22Rv1 (cell line): ENCODE measurements at regions not wholly inside any gene's neighbourhood (a gene's known extent, or its start where the extent isn't known, plus 50 kb on each side); places are given as distances from the start of the nearest gene placed in this dataset.

Experiments
- H3K27ac ChIP-seq: fragments of 450-650 bp; 2 replicates; pipeline ENCODE4 v1.5.1; 2017
- ZFX ChIP-seq: fragments of 450-650 bp; IDR thresholded peaks from 2 replicates; pipeline ENCODE4 v1.6.1; 2017; ENCODE audit warnings: antibody characterized with exemption, borderline replicate concordance
- TF ChIP-seq, protein P1 (sequence below): fragments of 450-650 bp; IDR thresholded peaks from 2 replicates; pipeline ENCODE4 v1.5.1; 2017; ENCODE audit warnings: mild to moderate bottlenecking

DNA sequence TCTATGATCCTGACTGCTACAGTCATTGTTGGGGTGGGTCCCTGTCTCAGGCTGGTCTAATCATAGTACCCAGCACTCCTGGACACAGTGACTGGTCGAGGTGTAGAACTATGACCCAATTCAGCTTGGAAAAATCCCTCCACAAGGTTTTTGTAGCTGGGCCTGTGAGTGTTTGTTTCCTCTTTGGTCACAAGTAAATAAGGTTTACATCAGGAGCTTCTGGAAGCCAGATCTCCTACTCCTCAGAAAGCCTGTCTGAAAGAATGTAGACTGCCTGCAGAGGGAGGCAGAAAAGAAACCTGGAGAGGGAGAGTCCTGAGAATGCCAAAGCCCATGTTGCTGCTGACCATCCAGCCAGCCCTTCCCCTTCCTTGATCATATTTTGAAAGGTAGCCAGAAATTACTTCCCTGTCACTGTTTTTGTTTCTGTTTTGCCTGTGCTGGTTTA, 123.2 kb downstream of the RAP2B start:
- TF ChIP-seq ZFX, result no peak
- TF ChIP-seq, protein P1, sequence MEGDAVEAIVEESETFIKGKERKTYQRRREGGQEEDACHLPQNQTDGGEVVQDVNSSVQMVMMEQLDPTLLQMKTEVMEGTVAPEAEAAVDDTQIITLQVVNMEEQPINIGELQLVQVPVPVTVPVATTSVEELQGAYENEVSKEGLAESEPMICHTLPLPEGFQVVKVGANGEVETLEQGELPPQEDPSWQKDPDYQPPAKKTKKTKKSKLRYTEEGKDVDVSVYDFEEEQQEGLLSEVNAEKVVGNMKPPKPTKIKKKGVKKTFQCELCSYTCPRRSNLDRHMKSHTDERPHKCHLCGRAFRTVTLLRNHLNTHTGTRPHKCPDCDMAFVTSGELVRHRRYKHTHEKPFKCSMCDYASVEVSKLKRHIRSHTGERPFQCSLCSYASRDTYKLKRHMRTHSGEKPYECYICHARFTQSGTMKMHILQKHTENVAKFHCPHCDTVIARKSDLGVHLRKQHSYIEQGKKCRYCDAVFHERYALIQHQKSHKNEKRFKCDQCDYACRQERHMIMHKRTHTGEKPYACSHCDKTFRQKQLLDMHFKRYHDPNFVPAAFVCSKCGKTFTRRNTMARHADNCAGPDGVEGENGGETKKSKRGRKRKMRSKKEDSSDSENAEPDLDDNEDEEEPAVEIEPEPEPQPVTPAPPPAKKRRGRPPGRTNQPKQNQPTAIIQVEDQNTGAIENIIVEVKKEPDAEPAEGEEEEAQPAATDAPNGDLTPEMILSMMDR, result no peak
- no peak overlapping the region for H3K27ac ChIP-seq

DNA sequence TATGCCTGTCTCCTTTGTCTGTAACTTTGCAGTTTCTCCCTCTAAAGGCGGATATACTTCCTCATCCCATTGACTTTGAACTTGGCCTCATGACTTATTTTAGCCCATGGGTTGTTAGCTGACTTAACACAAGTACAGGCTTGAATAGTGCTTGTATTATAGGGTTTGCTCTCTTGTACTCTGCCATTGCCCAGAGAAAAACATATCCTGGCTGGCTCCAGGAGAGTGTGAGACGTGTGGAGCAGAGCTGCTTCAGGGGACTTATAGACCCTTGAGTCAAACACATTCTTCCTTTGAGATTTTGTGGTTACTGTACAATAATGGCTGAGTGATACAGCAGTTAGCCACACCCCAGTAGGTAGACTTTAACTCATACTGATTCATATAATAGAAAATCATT, 124.0 kb downstream of the RAP2B start:
- no peak overlapping the region for H3K27ac ChIP-seq
- no peak for TF ChIP-seq ZFX
- TF ChIP-seq, protein P1, result no peak

DNA sequence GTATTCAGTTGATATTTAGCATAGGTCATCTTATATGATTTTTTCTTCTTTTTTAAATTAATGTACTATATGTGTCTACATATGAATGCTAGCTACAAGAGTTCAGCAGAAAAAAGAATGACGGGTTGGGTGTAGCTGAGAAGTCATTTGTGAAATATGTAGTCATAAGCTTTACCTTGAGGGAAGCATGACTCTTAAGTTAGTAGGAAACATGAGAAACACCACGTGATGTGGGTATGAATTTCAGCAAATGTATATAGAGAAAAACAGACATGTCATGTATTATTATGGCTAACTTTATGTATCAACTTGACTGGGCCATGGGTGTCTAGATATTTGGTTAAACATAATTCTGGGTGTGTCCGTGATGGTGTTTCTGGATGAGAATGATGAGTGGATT, 125.0 kb downstream of the RAP2B start:
- no peak overlapping the region for H3K27ac ChIP-seq

DNA sequence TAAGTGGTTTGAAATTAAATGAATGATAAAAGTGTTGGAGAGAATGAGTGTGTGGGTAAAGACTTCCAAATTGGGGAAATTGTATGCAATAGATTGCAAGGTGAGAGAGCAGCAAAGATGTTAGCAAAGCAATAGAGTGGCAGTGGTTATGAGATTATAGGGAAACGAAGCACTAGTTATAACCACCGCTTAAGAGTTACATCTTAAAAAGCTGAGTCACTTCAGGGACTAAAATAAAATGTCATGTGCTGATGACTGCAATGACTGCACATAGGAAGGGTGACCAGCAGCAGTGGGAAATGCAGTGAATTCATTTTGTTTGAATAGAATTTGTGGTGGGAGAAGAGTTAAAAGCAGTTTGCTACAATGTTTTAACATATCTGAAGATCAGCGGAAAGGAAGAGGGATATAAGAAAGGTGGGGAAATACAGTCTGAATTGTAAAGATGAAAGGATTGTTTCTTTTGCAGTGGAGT, 127.3 kb downstream of the RAP2B start:
- TF ChIP-seq, protein P1, result no peak
- no peak for TF ChIP-seq ZFX

More for the DNA sequence above, 125.0 kb downstream of the RAP2B start:
- no peak for TF ChIP-seq ZFX
- TF ChIP-seq, protein P1, result no peak

DNA sequence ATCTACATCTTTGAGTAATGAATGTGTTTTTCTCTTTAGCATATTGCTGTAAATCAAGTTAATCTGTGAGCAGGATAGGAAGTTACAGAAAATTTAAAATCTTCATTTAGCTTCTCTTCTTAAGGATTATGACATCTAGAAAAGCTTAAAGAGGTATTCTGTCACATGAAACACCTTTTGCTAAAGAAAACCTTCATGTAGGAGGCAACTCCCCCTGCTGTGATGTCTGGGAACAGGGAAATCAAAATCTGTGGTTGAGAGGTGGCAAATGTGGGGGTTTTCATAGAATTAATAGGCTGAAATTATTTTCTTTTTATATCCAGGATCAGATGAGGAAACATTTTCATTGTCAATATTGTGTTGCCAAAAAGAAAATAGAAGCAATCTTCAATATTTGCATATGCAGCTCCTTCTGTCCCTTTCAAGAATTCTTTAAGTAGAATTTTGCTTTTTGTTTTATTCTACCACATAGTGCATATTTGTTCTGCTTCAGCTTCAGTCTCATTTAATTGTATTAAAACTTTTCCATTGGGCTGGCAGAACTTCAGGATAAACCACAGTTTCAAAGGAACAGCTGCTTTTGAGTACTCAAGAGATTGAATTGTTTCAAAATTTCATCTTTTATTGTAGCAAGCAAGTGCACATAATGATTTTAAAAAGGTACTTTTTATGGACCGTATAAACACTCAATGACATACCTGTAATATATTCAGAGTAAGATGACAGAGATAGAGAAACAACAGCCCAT, 128.4 kb downstream of the RAP2B start:
- TF ChIP-seq ZFX, result no peak
- TF ChIP-seq, protein P1, result no peak
- no peak overlapping the region for H3K27ac ChIP-seq

More for the DNA sequence above, 127.3 kb downstream of the RAP2B start:
- H3K27ac ChIP-seq, result no peak overlapping the region

DNA sequence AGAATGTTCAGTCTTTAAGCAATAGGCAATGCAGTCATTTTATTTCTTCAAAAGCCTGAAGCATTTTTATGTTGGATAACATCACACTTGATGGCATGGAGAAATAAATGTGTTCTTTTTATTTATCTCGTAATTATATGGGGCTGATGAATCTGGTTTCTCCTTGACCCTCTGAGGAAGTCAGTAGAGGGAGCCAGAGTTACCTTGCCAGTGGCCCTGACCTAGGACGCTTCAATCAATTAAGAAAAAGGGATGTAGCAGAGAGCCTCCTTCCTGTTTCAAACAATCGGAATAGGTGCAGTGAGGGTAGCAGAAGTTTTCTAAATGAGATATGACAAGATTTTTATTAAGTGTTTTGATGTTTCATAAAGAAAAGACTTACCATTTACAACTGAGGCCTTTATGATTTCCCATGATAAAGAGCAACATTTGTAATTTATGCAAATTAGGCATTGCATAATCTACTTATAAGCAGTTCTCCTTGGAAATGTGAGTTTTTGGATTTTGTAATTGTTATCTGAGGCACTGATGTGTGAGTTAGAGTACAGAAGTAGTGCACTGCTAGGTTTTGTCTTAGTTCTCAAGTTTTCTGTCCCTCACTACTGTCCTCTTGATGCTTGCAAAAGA, 129.1 kb downstream of the RAP2B start:
- H3K27ac ChIP-seq, result no peak overlapping the region
- no peak for TF ChIP-seq ZFX
- TF ChIP-seq, protein P1, result peak; percentile 83

DNA sequence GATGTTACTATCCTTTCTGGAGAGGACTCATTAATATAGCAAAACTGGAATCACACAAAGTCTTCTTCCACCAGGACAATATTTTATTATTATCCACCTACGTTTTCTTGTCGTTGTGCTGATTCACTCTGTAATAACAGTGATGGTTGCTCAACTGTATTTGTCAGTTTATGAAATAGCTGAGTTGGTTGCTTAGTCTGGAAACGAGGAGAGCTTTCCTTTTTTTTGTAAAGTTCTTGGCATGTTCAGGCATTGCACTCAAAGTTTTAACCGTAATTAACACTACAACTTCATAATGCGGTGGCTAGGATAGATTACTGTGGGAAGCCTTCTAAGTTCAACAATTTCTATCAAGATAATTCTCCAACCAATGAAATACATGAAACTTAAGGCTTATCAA, 131.2 kb downstream of the RAP2B start:
- H3K27ac ChIP-seq, result no peak overlapping the region
- TF ChIP-seq, protein P1, result no peak
- no peak for TF ChIP-seq ZFX
